GM19438 (cell line): ENCODE measurements at regions not wholly inside any gene's neighbourhood (a gene's known extent, or its start where the extent isn't known, plus 50 kb on each side); places are given as distances from the start of the nearest gene placed in this dataset.

Experiments used
- ATAC-seq: cut with Tn5 transposase; IDR thresholded peaks from one replicate; pipeline ENCODE4 v1.9.1; 2021; ENCODE audit warnings: low read depth; ENCODE audit not compliant: unreplicated experiment

- no peak for ATAC-seq
Measured at GRCh38 chr11:95451682-95452081, 220.7 kb upstream of the SESN3 start.

GRCh38 chr11:95451261-95451660 is 220.3 kb upstream of the SESN3 start:
- no peak for ATAC-seq

- ATAC-seq = no peak
Measured at GRCh38 chr11:95450547-95451123, 219.6 kb upstream of the SESN3 start.

GRCh38 chr11:95445746-95446333 is 214.8 kb upstream of the SESN3 start:
- ATAC-seq = no peak

- ATAC-seq = no peak
Measured at GRCh38 chr11:95444309-95445241, 213.6 kb upstream of the SESN3 start.

- peak; percentile 95 for ATAC-seq
Measured at GRCh38 chr11:95443386-95443785, 212.4 kb upstream of the SESN3 start.

- ATAC-seq = no peak
Measured at GRCh38 chr11:95442531-95443050, 211.6 kb upstream of the SESN3 start.

- ATAC-seq = no peak
Measured at GRCh38 chr11:95435628-95436353, 204.8 kb upstream of the SESN3 start.

- ATAC-seq = no peak
Measured at GRCh38 chr11:95435192-95435591, 204.2 kb upstream of the SESN3 start.

GRCh38 chr11:95434489-95435057 is 203.6 kb upstream of the SESN3 start:
- no peak for ATAC-seq

- no peak for ATAC-seq
Measured at GRCh38 chr11:95434009-95434408, 203.0 kb upstream of the SESN3 start.

GRCh38 chr11:95432714-95433503 is 201.9 kb upstream of the SESN3 start:
- ATAC-seq = no peak

- ATAC-seq = no peak
Measured at GRCh38 chr11:95429376-95429907, 198.4 kb upstream of the SESN3 start.

- ATAC-seq = no peak
Measured at GRCh38 chr11:95426823-95427462, 195.9 kb upstream of the SESN3 start.

- no peak for ATAC-seq
Measured at GRCh38 chr11:95419915-95420314, 188.9 kb upstream of the SESN3 start.

- ATAC-seq = no peak
Measured at GRCh38 chr11:95418916-95419315, 187.9 kb upstream of the SESN3 start.

GRCh38 chr11:95417832-95418231 is 186.8 kb upstream of the SESN3 start:
- ATAC-seq = no peak

GRCh38 chr11:95415837-95416304 is 184.9 kb upstream of the SESN3 start:
- ATAC-seq = no peak

GRCh38 chr11:95414217-95414616 is 183.2 kb upstream of the SESN3 start:
- ATAC-seq = no peak
